ENCODE measurements at regions not wholly inside any gene's neighbourhood (a gene's known extent, or its start where the extent isn't known, plus 50 kb on each side); places are given as distances from the start of the nearest gene placed in this dataset.

- ATAC-seq = no peak
- TF ChIP-seq POLR2A (IDR thresholded peaks at IDR 0.05) = no peak
- no peak for TF ChIP-seq CTCF (IDR thresholded peaks at IDR 0.05)
- no peak overlapping the region for H3K4me3 ChIP-seq
- H3K27me3 ChIP-seq = no peaks in the 10 kb centered on the region
- H3K4me1 ChIP-seq = no peaks in the 10 kb centered on the region
- intact Hi-C loops (cut with DNase I) = no loop called here
- WGBS, 2 donors = 45 to 56% methylated on average over 4 of the region's 4 CpGs
- H3K36me3 ChIP-seq (replicated peaks in 1 of 2; ENCODE audit: insufficient read depth in 1 of 2, low read depth in 2 of 2) = no peaks in the 10 kb centered on the region
- no peak overlapping the region for H3K27ac ChIP-seq
- no peak for DNase-seq
- no peaks in the 10 kb centered on the region for H3K9me3 ChIP-seq
Observed at GRCh38 chr13:73989244-73989843, 144.9 kb downstream of the KLF12 start.

GRCh38 chr13:73988461-73988860 is 145.7 kb downstream of the KLF12 start:
- Histone ChIP-seq H3K4me1 (no peaks in the 10 kb centered on the region), H3K27me3 (no peaks in the 10 kb centered on the region), H3K36me3 (replicated peaks in 1 of 2; ENCODE audit: insufficient read depth in 1 of 2, low read depth in 2 of 2) (no peaks in the 10 kb centered on the region), H3K9me3 (no peaks in the 10 kb centered on the region), H3K27ac (no peak overlapping the region), H3K4me3 (no peak overlapping the region)
- intact Hi-C loops (cut with DNase I) = no loop called here
- no peak for ATAC-seq
- WGBS, 2 donors = 92 to 100% methylated on average over 1 of the region's 1 CpG
- TF ChIP-seq CTCF (IDR thresholded peaks at IDR 0.05) (no peak), POLR2A (IDR thresholded peaks at IDR 0.05) (no peak)
- DNase-seq = no peak

- Histone ChIP-seq H3K4me3 (no peak overlapping the region), H3K36me3 (replicated peaks in 1 of 2; ENCODE audit: insufficient read depth in 1 of 2, low read depth in 2 of 2) (no peaks in the 10 kb centered on the region), H3K27ac (no peak overlapping the region), H3K9me3 (no peaks in the 10 kb centered on the region), H3K27me3 (no peaks in the 10 kb centered on the region), H3K4me1 (no peaks in the 10 kb centered on the region)
- DNase-seq (no peak), ATAC-seq (no peak)
- 46 to 59% methylated on average over 1 of the region's 1 CpG for WGBS, 2 donors
- TF ChIP-seq CTCF (IDR thresholded peaks at IDR 0.05) (no peak), POLR2A (IDR thresholded peaks at IDR 0.05) (no peak)
- intact Hi-C loops (cut with DNase I) = no loop called here
Observed at GRCh38 chr13:73987618-73988017, 146.6 kb downstream of the KLF12 start.

- intact Hi-C loops (cut with DNase I) = no loop called here
- H3K4me3 ChIP-seq = no peak overlapping the region
- WGBS, 2 donors = 73 to 75% methylated on average over 3 of the region's 3 CpGs
- H3K27me3 ChIP-seq = no peaks in the 10 kb centered on the region
- H3K4me1 ChIP-seq = no peaks in the 10 kb centered on the region
- H3K27ac ChIP-seq = no peak overlapping the region
- ATAC-seq (no peak), DNase-seq (no peak)
- no peaks in the 10 kb centered on the region for H3K36me3 ChIP-seq (replicated peaks in 1 of 2; ENCODE audit: insufficient read depth in 1 of 2, low read depth in 2 of 2)
- no peak for TF ChIP-seq CTCF (IDR thresholded peaks at IDR 0.05)
- no peak for TF ChIP-seq POLR2A (IDR thresholded peaks at IDR 0.05)
- no peaks in the 10 kb centered on the region for H3K9me3 ChIP-seq
Observed at GRCh38 chr13:73985783-73986182, 148.4 kb downstream of the KLF12 start.

GRCh38 chr13:73984949-73985691 is 149.1 kb downstream of the KLF12 start:
- TF ChIP-seq CTCF (IDR thresholded peaks at IDR 0.05) (no peak), POLR2A (IDR thresholded peaks at IDR 0.05) (no peak)

More at GRCh38 chr13:73984949-73985691, 149.1 kb downstream of the KLF12 start:
- WGBS, 2 donors = 74 to 81% methylated on average over 11 of the region's 11 CpGs
- intact Hi-C loops (cut with DNase I) = no loop called here
- no peaks in the 10 kb centered on the region for H3K36me3 ChIP-seq (replicated peaks in 1 of 2; ENCODE audit: insufficient read depth in 1 of 2, low read depth in 2 of 2)
- H3K4me1 ChIP-seq = no peaks in the 10 kb centered on the region
- ATAC-seq (no peak), DNase-seq (no peak)
- H3K27ac ChIP-seq = no peak overlapping the region
- H3K4me3 ChIP-seq = no peak overlapping the region
- no peaks in the 10 kb centered on the region for H3K27me3 ChIP-seq
- no peaks in the 10 kb centered on the region for H3K9me3 ChIP-seq

All from body of pancreas (tissue), 4 donors.